OCI-LY7 (cell line): ENCODE measurements at regions not wholly inside any gene's neighbourhood (a gene's known extent, or its start where the extent isn't known, plus 50 kb on each side); places are given as distances from the start of the nearest gene placed in this dataset.

ENCODE experiments used
- BruUV-seq: library from RNA; stranded (reverse); fragments of 400-500 nt; replicated peaks from 2 replicates; lab custom pipeline; 2021; lab: Mats Ljungman, UMichigan
- CTCF ChIA-PET: fragments of 300-600 bp; sonication (Branson Sonifier 250); formaldehyde crosslinking; loops from one replicate; lab custom pipeline; 2022; ENCODE audit warnings: antibody characterized with exemption; ENCODE audit not compliant: unreplicated experiment; lab: Charles Lee
- POLR2A ChIA-PET: fragments of 300-600 bp; sonication (Branson Sonifier 250); formaldehyde crosslinking; loops from one replicate; lab custom pipeline; 2022; ENCODE audit warnings: antibody characterized with exemption; lab: Charles Lee
- DNase-seq: peaks from one replicate; pipeline ENCODE4 v3.0.0-alpha.2; 2015; ENCODE audit warnings: low spot score
- H2AFZ ChIP-seq: fragments of 200-600 bp; sonication (generic), shearing (Covaris generic); 2 replicates; pipeline ENCODE4 v1.6.1; 2014; ENCODE audit warnings: mild to moderate bottlenecking, antibody characterized with exemption, low read length, moderate library complexity
- H3K27ac ChIP-seq: fragments of 200-600 bp; sonication (generic); 2 replicates; pipeline ENCODE4 v1.5.1; 2014; ENCODE audit warnings: mixed run types, low read depth, mild to moderate bottlenecking, moderate library complexity, low read length, inconsistent platforms; ENCODE audit not compliant: poor library complexity, severe bottlenecking
- H3K36me3 ChIP-seq: fragments of 200-600 bp; sonication (generic); 2 replicates; pipeline ENCODE4 v1.6.1; 2014; ENCODE audit warnings: mild to moderate bottlenecking, antibody characterized with exemption, low read length, moderate library complexity, mixed read lengths; ENCODE audit not compliant: insufficient read depth
- H3K4me1 ChIP-seq: fragments of 200-600 bp; sonication (generic); 2 replicates; pipeline ENCODE4 v1.5.1; 2014; ENCODE audit warnings: mild to moderate bottlenecking, low read length; ENCODE audit not compliant: insufficient read depth, poor library complexity, severe bottlenecking
- H3K4me2 ChIP-seq: fragments of 200-600 bp; sonication (generic); 2 replicates; pipeline ENCODE4 v1.6.1; 2014; ENCODE audit warnings: mild to moderate bottlenecking, low read length
- H3K4me3 ChIP-seq: fragments of 200-600 bp; sonication (generic); 2 replicates; pipeline ENCODE4 v1.5.1; 2014; ENCODE audit warnings: mild to moderate bottlenecking, low read depth, low read length; ENCODE audit not compliant: poor library complexity, severe bottlenecking
- H3K79me2 ChIP-seq: fragments of 200-600 bp; sonication (generic); 2 replicates; pipeline ENCODE4 v1.6.1; 2016; ENCODE audit warnings: low read depth, mild to moderate bottlenecking, low read length, moderate library complexity, mixed read lengths; ENCODE audit not compliant: insufficient read depth
- H3K9me2 ChIP-seq: fragments of 200-600 bp; sonication (generic); 2 replicates; pipeline ENCODE4 v1.6.1; 2016; ENCODE audit warnings: mild to moderate bottlenecking, low read length, mixed read lengths; ENCODE audit not compliant: insufficient read depth
- H3K9me3 ChIP-seq: fragments of 200-600 bp; sonication (generic); 2 replicates; pipeline ENCODE4 v1.6.1; 2014; ENCODE audit warnings: mild to moderate bottlenecking, mixed run types, low read length, mixed read lengths
- H4K20me1 ChIP-seq: fragments of 200-600 bp; sonication (generic); 2 replicates; pipeline ENCODE4 v1.6.1; 2014; ENCODE audit warnings: mild to moderate bottlenecking, antibody characterized with exemption, low read length, moderate library complexity, mixed read lengths; ENCODE audit not compliant: insufficient read depth
- CTCF ChIP-seq: fragments of 200-600 bp; sonication (generic); conservative IDR thresholded peaks from 2 replicates; pipeline ENCODE4 v1.5.1; 2014; ENCODE audit warnings: mild to moderate bottlenecking, antibody characterized with exemption, low read length, moderate library complexity, mixed read lengths
- EZH2phosphoT487 ChIP-seq: fragments of 200-600 bp; sonication (generic); IDR thresholded peaks from 2 replicates; pipeline ENCODE4 v1.6.1; 2018; ENCODE audit warnings: low read depth, borderline replicate concordance, mild to moderate bottlenecking, mixed run types, antibody characterized with exemption, low read length, moderate library complexity, mixed read lengths
- intact Hi-C: fragments of 100-400 bp; cut with micrococcal nuclease; formaldehyde crosslinking; loops from one replicate; pipeline ENCODE4 v1.10.0; 2022; ENCODE audit not compliant: unreplicated experiment

- no peak overlapping the region for H3K27ac ChIP-seq
- H3K79me2 ChIP-seq: no peaks in the 10 kb centered on the region
- no peak overlapping the region for H3K4me3 ChIP-seq
- no peaks in the 10 kb centered on the region for H3K4me1 ChIP-seq
- BruUV-seq: no TSS peak
- no peaks in the 10 kb centered on the region for H3K36me3 ChIP-seq
- intact Hi-C loops: no loop called here
- no peak overlapping the region for H3K4me2 ChIP-seq
- H3K9me2 ChIP-seq: no peaks in the 10 kb centered on the region; the same call in 1 of the 2 replicates
- no peaks in the 10 kb centered on the region for H3K9me3 ChIP-seq
- no peak for DNase-seq
- TF ChIP-seq EZH2phosphoT487: no peak
- no peak for TF ChIP-seq CTCF
- ChIA-PET POLR2A (no interaction called here), CTCF (no interaction called here)
- no peaks in the 10 kb centered on the region for H4K20me1 ChIP-seq
- no peak overlapping the region for H2AFZ ChIP-seq
These were observed 239.6 kb upstream of the IRX1 start for GRCh38 chr5:3356016-3356415.

DNA sequence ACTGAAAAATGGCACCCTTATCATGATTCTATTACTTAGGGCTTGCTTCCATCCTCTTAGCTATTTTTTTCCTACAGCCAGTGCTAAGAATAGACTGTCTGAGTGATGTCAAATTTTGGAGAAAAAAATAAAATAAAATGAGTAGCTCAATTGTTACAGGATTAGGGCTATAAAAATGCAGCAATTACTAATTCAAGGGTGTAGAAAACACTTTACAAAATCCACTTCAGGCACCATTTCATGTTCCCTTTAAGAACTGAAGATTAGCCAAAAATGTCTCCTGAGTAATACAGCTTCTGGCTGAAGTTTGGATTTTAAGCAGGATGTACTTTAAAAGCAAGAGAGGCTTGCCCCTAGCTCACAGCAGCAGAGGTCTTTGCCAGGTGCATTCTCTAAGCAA is 240.5 kb upstream of the IRX1 start:
- CTCF ChIA-PET: no interaction called here
- Histone ChIP-seq H3K9me2 (no peaks in the 10 kb centered on the region; the same call in 1 of the 2 replicates), H3K4me2 (no peak overlapping the region), H3K4me1 (no peaks in the 10 kb centered on the region), H3K79me2 (no peaks in the 10 kb centered on the region), H3K27ac (no peak overlapping the region), H4K20me1 (no peaks in the 10 kb centered on the region), H3K36me3 (no peaks in the 10 kb centered on the region), H2AFZ (no peak overlapping the region), H3K4me3 (no peak overlapping the region), H3K9me3 (no peaks in the 10 kb centered on the region)
- no peak for DNase-seq
- TF ChIP-seq CTCF (no peak), EZH2phosphoT487 (no peak)
- POLR2A ChIA-PET: interaction anchor here (0.7 kb wide), 1 partner anchor 51 kb away, joined by 3 read pairs; no protein-coding TSS in a partner anchor
- intact Hi-C loops: no loop called here
- BruUV-seq: no TSS peak

DNA sequence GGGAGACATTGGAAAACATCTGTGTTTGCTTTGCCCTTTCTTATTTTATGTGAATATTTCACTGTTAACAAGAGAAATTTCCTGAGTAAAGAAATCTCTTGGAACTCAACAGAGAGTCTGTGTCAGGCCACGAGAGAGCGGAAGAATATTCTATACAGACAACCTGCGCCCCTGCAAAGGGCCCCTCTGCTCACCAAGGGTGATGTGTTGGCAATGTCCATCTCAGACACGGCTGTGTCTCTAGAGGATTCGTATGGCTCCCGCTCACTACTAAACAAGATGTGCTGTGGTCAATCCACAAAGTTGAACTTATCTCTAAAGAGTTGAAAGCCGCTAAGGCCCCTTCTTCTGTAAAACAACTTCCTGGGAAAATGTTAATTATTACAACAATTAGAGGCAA is 241.0 kb upstream of the IRX1 start:
- Histone ChIP-seq H3K4me1 (no peaks in the 10 kb centered on the region), H3K4me2 (no peak overlapping the region), H3K27ac (no peak overlapping the region), H3K36me3 (no peaks in the 10 kb centered on the region), H3K79me2 (no peaks in the 10 kb centered on the region), H2AFZ (no peak overlapping the region), H4K20me1 (no peaks in the 10 kb centered on the region), H3K9me3 (no peaks in the 10 kb centered on the region), H3K4me3 (no peak overlapping the region), H3K9me2 (no peaks in the 10 kb centered on the region; the same call in 1 of the 2 replicates)
- ChIA-PET POLR2A (no interaction called here), CTCF (no interaction called here)
- DNase-seq: no peak
- intact Hi-C loops: no loop called here
- TF ChIP-seq CTCF: no peak
- no peak for TF ChIP-seq EZH2phosphoT487
- no TSS peak for BruUV-seq
